ENCODE measurements at regions not wholly inside any gene's neighbourhood (a gene's known extent, or its start where the extent isn't known, plus 50 kb on each side); places are given as distances from the start of the nearest gene placed in this dataset.
A peak's percentile ranks its signal among the peaks of the same experiment; 100 is the strongest.

DNA sequence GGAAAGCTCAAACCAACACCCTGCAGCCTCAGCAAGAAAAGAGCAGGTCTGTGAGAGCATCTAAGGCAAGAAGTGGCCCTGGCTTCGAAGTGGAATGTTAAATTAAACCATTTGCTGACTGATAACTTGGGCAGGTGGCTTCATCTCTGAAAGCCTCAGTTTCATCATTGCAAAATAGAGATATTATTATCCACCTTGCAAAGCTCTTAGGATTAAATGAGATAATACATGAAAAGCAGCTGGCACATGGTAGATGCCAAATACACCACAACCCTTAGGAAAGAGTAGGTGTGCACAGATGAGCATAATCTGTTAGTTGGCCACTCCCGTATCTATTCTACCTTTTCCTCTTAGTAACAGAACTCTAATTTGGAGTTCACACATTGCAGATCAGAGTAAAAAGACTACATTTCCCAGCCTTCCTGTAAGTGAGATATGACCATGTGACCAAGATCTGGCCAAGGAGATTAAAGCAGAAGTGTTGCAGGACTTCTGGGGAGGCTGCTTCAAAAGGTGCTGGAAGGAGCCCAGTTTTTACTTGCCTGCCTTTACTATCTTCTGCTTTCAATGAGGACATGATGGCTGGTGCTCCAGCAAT lies 288.7 kb downstream of the SOX9 start:
- no peak for DNase-seq (ENCODE audit: low spot score)

DNA sequence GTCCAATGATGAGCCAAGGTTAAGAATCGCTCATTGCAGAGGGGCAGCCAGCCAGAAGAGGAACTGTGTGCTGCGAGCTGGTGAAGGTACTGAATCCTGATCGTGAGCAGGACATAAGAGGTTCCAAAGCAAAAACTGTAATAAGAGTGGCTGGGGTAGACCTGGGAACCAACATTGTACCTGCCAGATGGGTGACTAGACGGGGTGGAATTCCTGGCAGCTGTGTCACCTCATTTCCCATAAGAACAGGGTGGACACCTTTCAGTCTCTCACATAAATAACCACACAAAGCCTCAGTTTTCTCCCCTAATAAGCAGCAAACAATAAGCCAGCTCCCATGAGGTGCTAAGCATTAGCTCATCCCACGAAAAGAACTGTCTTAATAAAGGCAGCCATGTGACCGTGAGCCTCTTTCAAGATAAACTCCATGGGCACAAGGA lies 290.3 kb downstream of the SOX9 start:
- no peak for DNase-seq (ENCODE audit: low spot score)

DNA sequence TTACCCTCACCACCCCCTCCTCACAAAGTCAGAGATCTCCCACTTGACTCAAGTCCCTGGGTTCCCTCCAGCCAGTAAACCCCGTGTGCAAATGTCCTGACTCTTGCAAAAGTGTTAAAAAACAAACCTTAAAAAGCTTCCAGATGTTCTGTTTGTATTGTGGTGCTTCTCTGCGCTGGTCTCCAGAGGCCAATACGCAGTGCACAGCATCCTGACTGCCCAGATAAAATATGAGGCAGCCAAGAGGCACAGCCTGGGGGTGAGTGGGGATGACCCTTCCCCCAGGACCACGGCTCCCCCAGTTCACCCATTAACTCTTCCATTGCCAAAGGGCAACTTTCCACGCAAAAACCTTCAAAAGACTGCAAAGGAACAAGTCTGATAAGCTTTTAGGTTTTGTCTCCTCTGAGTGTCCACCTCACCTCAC lies 291.8 kb downstream of the SOX9 start:
- DNase-seq (ENCODE audit: low spot score): no peak

DNA sequence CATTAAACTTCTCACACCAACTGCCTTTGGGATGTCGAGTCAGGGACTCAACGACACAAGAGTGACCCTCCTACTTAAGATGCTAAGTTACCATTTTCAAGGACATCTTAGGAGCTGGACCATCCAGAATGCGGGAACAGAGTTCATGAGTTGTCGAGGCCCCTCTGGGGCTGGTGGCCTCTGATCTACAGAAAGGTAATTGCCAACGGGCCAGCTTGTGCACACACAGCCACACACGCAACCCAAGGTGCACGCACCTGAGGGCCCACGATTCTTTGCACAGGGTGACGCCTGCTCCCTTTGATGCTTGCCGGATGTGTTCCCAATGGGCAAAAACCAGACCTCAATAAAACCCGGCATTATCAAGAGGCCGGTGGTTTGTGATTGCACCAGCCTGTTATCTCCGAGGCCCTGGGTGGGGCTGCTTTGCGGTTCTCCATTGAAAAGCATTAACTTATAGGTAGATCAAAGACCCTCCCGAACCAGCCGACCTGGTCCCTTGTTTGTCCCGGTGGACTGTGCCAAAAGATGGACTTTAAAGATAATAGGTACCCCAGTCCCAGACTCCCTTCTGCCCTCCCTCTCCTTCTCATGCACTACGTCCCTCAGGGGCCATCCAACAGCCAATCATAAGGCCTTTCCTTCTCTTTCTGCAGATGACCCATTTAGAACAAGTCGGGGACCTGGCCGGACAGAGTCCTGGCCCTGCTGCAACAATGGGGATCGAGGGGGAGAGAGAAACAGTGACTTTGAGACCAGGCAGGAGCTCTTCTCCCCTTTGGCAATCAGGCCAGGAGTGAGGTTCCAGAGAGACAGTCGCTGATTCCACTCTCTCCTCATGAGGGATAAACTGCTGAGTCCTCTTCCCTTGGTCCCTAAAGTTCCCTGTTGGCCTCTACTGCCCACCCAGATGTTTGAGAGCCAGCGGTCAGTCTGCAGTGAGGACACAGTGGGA lies 292.5 kb downstream of the SOX9 start:
- no peak for DNase-seq (ENCODE audit: low spot score)

DNA sequence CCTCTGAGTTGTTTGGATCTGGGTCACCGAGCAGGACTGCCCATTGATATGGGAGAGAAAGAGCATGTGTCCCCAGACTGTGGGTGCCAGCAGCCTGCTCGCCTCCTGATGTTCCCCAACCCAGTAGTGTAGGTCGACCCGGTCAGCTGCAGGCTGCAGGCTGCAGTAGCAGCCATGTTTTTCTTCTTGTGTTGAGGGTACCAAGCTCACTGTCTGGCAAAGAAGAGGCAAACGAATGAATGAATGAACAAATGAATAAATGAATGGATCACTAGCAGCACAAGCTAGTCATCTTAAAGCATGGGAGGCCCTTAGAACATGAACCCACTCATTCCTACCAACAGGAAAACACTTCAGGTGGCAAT lies 293.2 kb downstream of the SOX9 start:
- no peak for DNase-seq (ENCODE audit: low spot score)

DNA sequence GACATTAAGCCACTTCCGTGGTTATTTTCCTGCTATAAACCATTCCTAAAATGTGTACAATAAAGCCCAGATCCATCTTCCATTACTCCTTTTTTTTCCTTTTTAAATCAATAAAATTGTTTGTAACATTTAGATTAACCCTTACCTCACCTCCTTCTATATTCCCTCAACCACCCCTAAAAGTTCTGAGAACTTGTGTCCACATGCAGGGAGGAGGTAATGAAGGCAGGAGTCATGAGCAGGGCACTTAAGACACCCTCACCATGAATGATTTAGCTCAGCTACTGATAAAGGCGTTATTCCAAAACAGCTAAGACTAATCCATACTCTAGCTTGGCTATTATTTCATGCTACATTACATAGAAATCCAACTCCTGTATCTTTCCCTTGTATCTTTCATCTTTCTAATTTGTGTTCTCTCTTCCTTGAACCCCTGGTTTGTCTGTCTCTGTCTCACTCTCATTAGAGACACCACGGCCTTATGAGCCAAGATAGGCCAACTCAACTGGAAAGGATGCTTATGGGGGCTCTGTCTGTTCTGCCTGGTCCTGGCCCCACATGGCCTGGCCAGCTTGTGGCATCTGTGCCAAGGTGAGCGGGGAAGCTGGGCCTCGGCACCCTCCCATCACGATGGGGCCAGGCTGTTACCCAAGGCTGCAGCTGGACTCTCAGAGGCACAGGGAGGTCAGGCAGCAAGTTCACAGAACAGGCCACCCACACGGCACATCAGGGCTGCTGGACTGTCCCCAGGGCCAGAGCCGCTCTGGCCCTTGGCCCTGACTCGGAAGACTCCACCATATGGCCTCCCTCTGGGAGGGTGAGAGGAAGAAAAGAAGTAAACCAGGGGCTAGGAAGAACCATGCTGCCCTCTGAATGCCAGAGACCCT lies 294.4 kb downstream of the SOX9 start:
- DNase-seq (ENCODE audit: low spot score): no peak

DNA sequence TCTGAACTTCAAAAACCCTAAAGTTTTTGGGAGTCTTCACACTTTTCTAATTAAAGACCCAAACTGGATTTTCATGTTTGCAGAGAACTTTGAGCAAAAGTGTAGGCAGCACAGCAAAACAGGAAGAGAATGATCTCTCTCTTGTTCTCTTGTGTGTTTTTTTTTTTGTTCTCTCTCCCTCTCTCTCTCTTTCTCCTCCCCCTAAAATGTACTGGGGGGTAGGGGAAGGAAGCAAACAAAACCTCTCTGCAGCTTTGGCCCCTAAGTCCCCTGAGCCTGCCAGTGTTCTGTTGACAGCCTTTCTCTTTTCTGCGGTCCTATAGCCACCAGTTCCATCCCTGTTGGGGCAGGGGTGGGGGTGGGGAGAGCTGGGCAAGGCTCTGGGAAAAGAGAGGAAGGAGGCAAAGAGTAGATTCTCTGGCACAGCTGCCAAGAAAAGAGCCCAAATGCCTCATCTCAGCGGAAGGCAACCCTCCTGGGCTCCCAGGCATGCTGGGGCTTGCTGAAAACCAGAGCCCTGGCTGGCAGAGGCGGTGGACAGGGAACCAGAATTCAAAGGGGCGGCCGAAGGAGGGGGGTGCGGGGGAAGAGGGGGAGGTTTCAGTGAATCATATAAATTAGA lies 295.3 kb downstream of the SOX9 start:
- DNase-seq (ENCODE audit: low spot score): no peak

DNA sequence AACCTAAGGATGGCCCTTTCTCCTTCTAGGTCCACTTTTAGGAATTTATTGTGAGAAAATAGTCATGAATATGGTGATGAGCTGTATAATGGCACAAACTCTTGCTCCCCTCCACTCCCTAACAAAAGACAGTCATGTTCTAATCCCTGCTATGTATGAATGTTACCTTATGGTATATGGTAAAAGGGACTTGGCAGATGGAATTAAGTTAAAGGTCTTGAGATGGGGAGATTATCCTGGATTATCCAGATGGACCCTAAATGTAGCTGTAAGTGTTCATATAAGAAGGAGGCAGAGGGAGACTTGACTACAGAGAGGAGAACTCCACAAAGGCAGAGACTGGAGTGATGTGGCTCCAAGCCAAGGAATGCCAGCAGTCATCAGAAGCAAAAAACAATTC lies 296.1 kb downstream of the SOX9 start:
- no peak for DNase-seq (ENCODE audit: low spot score)

DNA sequence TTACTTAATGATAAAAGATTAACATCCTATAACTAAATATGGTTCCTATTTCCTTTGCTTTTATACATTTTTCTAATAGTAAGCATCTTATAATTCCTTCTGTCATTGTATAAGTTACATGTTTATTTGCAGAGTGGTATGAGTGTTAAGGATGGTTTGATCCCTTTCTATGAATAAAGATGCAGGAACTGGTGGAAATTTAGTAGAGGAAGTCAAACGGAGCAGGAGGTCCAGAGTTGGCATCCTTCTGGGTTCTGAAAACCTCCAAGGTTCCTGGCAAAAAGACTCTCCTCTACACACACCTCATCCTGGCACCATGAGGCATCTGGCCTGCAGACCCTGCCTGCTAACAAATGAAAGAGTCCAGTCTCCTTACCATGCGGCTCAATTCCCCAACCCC lies 296.8 kb downstream of the SOX9 start:
- DNase-seq (ENCODE audit: low spot score): no peak

DNA sequence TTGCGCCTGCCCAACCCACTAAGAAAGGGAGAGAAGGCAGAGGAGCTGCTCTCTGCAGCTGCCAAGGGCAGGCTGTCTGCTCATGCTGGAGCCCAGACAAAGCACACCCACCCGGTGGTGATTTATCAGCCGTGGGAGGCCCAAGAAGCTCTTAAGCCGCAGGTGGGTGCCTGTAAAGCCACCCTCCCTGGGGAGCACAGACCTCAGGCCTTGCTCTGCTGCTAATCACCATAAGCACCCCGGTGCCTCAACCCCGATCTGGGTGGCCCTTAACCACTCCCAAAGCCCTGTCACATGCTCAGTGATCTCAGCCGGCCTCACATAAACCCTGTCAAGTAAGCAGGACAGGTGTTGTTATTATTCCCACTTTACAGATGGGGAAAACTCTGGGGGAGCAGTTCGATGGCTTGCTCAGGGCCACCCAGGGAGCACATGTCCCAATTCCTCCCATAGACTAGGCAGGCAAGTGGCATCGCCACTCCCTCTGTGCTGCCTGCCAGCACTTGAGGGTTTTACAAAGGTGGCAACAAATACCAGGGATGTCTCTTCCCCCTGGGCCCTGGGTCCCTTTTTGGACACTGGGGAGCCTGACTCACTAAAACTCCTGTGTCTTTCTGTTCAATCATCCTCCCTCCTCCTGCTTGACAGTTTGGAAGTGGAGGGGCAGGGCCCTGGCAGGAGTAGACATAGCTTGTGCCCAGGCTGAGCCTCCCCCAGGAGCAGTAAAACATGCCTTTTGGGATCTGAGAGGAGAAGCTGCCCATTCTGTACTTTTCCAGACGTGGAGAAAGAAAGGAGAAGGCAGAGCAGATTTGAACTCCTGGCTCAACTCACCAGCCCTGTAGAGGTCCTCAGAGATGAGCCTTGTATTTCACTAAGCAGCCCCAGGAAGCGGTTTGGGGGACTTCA lies 299.3 kb downstream of the SOX9 start:
- no peak for DNase-seq (ENCODE audit: low spot score)

DNA sequence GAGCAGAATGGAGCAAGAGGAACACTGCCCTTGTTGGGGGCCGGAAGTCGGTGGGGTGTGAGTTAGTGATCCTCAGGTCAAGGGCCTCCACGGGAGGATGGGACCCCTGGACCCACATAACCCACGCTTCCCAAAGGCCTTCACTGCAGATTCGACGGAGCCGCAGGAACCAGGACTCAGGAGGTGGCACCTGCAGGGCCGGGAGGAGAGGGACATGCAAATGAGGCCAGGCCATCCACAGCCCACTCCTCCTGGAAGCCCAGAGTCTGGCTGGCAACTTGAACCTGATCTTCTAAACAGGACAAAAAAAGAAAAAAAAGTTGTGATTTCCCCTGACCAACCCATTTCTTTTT lies 299.9 kb downstream of the SOX9 start:
- no peak for DNase-seq (ENCODE audit: low spot score)

DNA sequence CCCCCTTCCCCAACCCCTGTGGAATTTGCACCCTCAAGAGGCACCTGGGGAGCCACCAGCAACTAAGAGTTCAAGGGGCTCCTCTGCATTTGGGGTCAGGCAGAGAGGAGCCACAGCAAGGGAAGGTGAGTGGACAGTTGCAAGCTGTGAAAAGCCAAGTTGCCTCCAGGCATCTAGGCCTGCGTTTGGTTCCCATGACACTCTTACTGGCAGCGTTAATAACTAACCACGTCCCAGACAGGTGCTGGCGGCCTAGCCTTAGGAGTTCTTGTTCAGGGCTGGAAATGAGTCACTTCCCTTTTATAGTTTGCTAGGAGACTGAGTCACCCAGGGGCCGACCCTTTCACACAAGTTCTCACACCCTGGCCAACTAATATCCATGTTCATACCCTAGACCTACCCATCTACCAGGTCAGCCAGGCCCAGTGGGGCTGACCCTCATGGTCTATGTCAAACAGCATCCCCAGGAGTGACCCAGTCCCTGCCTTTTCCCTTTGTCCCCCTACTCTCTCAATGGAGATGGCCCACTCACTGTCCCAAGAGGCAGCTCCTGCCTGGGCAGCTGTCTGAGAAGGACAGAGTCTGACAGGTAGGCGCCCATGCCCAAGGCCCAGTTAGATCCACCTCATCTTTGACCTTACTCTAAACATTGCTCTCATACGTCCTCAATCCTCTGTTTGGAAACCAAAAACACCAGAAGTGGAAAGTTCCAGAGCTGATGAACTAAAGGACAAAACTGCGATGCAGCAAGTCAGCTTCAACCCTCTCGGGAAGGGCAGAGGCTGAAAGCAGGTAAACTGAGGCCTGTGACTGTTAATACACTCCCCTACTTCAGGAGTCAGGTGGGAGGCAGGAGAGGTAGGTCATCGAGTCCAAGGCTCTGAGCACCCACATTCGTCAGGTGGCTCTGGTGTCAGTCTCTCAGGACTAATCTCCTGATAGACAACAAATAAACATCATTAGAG lies 300.6 kb downstream of the SOX9 start:
- DNase-seq (ENCODE audit: low spot score): peak; percentile 71

DNA sequence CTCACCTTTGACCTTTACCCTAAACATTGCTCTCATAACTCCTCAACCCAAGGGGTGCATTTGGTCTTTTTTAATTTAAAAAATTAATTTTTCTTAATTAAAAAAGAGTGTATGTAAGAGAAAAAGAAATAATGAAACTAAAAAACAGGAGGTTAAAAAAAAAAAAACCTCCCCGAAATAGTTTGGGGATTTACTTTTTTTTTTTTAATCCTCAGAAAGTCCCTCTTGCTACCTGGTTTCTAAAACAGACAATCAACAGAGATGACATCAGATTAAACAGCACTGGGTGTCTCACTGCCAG lies 301.3 kb downstream of the SOX9 start:
- DNase-seq (ENCODE audit: low spot score): no peak

DNA sequence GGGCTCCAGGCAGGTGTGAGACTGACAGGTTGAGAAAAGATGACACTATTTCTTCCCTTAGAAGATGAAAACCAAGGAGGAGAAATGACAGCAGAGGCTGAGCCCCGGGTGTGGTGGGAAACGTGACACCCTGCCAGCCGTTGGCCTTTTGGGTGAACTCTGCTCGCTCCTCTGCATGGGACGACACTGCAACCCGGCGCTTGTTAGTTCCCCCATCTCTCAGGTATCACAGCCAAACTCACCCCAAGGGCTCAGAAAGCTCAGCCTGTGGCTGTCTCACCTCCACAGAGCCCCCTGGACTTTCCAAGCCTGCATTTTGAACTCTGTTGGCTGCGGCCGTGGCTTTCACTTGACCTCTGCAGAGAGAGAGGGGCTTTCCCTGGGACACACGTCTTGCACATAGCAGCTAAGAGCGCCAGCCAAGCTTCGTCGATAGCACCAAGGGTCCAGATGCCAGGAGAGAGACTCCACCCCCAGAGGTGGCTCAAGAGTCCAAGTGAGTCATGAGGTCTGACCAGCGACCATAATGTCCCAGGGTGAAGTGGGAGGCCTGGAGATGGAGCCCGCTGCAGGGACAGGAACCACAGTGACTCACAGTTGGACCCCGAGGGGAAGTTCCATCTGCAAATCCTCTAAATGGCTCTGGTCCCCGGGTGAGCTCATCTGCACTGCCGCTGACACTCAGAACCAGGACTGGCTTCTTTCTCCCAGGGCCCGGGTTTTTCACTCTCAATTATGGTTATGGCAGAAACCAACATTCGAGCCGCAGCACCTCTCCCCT lies 301.9 kb downstream of the SOX9 start:
- DNase-seq (ENCODE audit: low spot score): peak; percentile 17

DNA sequence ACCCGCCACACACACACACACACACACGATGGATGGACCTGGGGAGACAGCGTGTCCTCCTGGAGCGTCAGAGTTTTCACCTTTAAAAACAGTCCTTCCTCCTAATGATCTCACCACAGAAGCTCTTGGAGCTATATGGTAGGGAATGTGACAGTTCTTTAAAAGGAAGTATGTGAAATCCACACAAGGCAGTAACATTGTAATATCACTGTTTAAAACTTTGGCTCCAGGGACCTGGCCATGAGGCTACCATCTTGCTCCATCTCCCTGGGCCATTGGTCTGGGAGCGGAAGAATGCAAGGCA lies 302.4 kb downstream of the SOX9 start:
- no peak for DNase-seq (ENCODE audit: low spot score)

DNA sequence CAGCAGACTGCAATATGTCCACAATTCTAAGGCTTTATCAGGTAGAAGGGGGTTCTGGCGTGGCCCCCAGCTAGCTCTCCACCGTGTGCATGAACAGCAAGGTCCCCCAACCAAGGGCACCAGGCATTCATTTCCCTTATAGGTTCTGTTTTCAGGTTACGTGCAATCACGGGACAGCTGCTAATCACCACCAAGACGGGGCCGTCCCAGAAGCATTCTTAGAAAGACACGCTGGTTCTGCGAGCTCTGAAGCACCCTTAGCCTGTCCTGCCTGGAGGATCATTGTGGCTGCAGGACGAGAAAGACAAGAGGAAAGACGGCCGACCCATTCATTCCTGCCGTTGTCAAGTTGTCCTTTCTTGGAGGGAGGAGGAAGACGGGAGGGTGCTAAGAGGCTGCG lies 302.9 kb downstream of the SOX9 start:
- no peak for DNase-seq (ENCODE audit: low spot score)

DNA sequence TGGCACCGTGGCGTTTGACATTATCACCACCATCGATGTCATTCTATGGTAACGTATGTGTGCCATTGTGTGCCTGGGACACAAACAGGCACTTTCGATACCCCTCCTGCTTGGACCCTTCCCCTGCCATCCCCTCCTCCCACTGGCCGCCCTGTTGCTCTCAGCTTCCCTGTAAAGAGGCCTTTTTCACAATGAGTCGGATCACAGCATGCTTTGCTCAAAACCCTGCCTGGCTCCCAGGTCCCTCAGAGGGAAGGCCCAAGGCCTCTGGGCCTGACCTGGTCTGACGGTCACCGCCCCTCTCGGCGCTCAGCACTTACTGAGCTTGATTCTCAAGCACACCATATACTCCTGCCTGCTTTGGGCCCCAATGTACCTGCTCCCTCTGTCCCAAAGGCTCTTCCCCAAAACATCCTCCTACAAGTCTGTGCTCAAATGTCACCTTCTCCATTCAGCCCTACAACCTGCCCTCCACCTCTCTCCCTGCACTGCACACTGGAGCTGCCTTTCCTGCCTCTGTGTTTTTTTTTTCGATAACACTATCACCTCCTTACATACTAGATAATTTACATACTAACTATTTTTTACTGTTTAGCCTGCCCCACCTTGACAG lies 303.8 kb downstream of the SOX9 start:
- no peak for DNase-seq (ENCODE audit: low spot score)

DNA sequence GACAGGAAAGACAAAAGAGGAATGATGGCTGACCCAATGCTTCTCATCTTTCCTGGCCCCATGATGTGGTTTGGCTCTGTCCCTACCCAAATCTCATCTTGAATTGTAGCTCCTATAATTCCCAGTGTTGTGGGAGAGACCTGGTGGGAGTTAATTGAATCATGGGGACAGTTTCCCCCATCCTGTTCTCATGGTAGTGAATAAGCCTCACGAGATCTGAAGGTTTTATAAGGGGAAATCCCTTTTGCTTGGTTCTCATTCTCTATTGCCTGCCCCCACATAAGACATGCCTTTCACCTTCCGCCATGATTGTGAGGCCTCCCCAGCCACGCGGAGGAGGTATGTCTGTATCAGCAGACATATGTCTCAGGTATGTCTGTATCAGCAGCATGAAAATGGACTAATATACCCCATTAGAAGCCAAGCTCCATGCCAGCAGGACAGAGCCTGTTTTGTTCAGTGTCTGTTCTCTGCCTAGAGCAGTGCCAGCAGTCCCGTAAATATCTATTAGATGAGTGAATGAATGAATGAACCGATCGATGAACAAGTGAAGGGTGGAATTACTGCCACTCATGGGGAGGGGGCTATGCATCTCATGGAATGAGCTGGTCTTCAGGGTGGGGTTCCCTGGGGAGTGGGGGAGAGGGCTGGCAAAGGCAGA lies 304.4 kb downstream of the SOX9 start:
- DNase-seq (ENCODE audit: low spot score): no peak

DNA sequence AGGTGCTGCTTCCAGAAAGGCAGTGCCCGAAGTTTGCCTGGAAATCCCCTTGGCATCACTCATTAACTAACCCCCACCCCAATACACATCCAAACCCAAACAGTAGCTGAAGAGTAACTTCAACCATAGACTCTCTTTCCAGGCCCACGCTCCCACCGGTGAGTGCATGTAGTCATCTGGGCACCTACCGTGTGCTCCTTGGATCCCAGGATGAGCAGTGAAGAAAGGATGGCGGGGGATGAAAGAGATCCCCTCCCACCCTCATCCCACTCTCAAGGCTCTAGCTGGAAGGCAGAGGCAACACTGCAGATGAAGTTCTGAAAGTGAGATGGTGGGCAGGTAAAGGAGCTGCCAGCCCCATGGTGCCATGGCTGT lies 305.0 kb downstream of the SOX9 start:
- no peak for DNase-seq (ENCODE audit: low spot score)

Data from activated CD4-positive, alpha-beta T cell treated with anti-CD3 and anti-CD28 coated beads, Interleukin-2, Interleukin-4, amounts not matched to agents 100 ng/mL and 50 ng/mL, durations not matched to agents 16 hours and 8 hours (primary cell).